OCI-LY3 (cell line): ENCODE measurements at regions not wholly inside any gene's neighbourhood (a gene's known extent, or its start where the extent isn't known, plus 50 kb on each side); places are given as distances from the start of the nearest gene placed in this dataset.

Source experiments
- CTCF ChIP-seq: fragments of 200-600, 300-600 bp; sonication (generic); IDR thresholded peaks from 2 replicates; pipeline ENCODE4 v1.5.1; 2014; ENCODE audit warnings: antibody characterized with exemption, low read length, low read depth
- EZH2phosphoT487 ChIP-seq: fragments of 200-600 bp; shearing (Covaris generic); IDR thresholded peaks from 2 replicates; pipeline ENCODE4 v1.6.1; 2018; ENCODE audit warnings: antibody characterized with exemption, mixed run types, low read depth

- TF ChIP-seq CTCF (no peak), EZH2phosphoT487 (no peak)
Measured at GRCh38 chr6:168734523-168734922, 293.5 kb downstream of the SMOC2 start.
